Pancreas (tissue), 10 donors: ENCODE measurements at regions not wholly inside any gene's neighbourhood (a gene's known extent, or its start where the extent isn't known, plus 50 kb on each side); places are given as distances from the start of the nearest gene placed in this dataset.

Experiments used
- ATAC-seq, 4 donors: fragments of 200-7000 bp; cut with Tn5 transposase; one replicate each; pipeline versions ENCODE4 v1.8.0 to v1.9.1; 2020; ENCODE audit warnings: mild to moderate bottlenecking in 4 of 4, moderate library complexity in 4 of 4
- DNase-seq, 6 donors: peaks; one replicate each; pipeline ENCODE4 v3.0.0-alpha.2; 2020
- FAIRE-seq: peaks from 2 replicates; lab custom pipeline; 2012; peaks lifted over from hg19 to GRCh38; lab: Jason Lieb, UNC
- H3K27ac ChIP-seq, 4 donors: fragments of 200-600 bp; sonication (generic); 1 replicate in 3 of 4; 2 replicates in 1 of 4; pipeline versions ENCODE4 v1.5.0 to v1.8.0; 2020
- H3K27me3 ChIP-seq, 4 donors: fragments of 200-600 bp; one replicate each; pipeline ENCODE4 v1.8.0; 2021
- H3K36me3 ChIP-seq, 3 donors: fragments of 200-600 bp; sonication (generic) in 1 of 3; one replicate each; pipeline versions ENCODE4 v1.5.0 to v1.8.0; 2020 to 2021
- H3K4me1 ChIP-seq, 3 donors: fragments of 200-600 bp; one replicate each; pipeline ENCODE4 v1.8.0; 2021
- H3K4me3 ChIP-seq, 4 donors: fragments of 200-600 bp; sonication (generic) in 2 of 4; one replicate each; pipeline versions ENCODE4 v1.5.0 to v1.8.0; 2020 to 2021
- H3K9me3 ChIP-seq, 4 donors: fragments of 200-600 bp; one replicate each; pipeline ENCODE4 v1.8.0; 2021
- WGBS, 2 donors: extraction: QIAGEN DNeasy Blood & Tissue Kit; methylation state at CpG; one replicate each; pipeline ENCODE4 v1.1.7; 2013; 5-methylcytosine and 5-hydroxymethylcytosine counted together
- intact Hi-C, 3 donors: fragments of 100-400 bp; cut with DNase I; formaldehyde crosslinking; loops; one replicate each; pipeline versions ENCODE4 v1.11.1 to v1.14.2; 2022
- TF ChIP-seq, protein P1 (sequence below), 4 donors: fragments of 200-600 bp; sonication (generic) in 3 of 4; IDR thresholded peaks; one replicate each; pipeline versions ENCODE4 v1.5.0 to v1.8.0; 2021; ENCODE audit warnings: antibody characterized with exemption in 4 of 4
- donor health status: healthy with polysubstance abuse.
- donor health status: DM: no; HTN: no; CAD: no; lungs with moderate emphysema.
- donor health status: DM: no; HTN: no; CAD: no.
- donor health status: control.
- donor health status: control.
- donor health status: Bipolar disorder and iron deficiency.
- donor health status: DM: yes; HTN: yes; CAD: no.
- donor health status: DM: no; HTN: no; CAD: no.
- donor health status: DM: no; HTN: no; CAD: no.
- donor health status: DM: yes; HTN: yes; CAD: no.

DNA sequence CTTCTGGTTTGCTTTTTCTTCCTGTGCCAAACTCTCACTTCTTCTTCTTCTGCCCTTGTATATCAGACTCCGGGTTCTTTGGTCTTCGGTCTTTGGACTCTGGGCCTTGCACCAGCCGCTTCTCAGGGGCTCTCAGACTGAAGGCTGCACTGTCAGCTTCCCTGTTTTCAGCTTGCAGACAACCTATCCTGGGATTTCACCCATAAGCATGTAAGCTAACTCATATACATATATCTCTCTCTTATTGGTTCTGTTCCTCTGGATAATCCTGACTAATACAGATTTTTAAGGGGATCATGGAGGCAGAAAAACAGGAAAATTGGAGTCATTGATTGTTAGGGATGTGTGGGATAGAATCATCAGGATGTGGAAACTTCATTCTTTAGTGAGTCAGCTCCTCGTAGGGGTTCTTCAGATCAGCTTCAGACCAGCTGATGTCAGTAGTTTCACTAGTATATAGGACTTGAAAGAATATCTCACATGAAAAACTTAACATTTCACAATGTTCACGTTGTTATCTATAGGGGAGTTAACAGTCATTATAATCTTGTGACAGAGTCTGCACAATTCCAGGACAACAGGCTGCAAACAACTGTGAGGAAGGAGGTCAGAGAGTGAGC lies 102.9 kb downstream of the RASSF9 start:
- no peak for DNase-seq
- Histone ChIP-seq H3K36me3 (no peaks in the 10 kb centered on the region), H3K27me3 (no peaks in the 10 kb centered on the region), H3K27ac (no peak overlapping the region), H3K9me3 (no peaks in the 10 kb centered on the region), H3K4me3 (no peak overlapping the region), H3K4me1 (no peaks in the 10 kb centered on the region)
- intact Hi-C loops: no loop called here
- no peak for ATAC-seq
- FAIRE-seq: no peak
- WGBS, 2 donors: 69 to 77% methylated on average over 5 of the region's 5 CpGs
- TF ChIP-seq, protein P1, sequence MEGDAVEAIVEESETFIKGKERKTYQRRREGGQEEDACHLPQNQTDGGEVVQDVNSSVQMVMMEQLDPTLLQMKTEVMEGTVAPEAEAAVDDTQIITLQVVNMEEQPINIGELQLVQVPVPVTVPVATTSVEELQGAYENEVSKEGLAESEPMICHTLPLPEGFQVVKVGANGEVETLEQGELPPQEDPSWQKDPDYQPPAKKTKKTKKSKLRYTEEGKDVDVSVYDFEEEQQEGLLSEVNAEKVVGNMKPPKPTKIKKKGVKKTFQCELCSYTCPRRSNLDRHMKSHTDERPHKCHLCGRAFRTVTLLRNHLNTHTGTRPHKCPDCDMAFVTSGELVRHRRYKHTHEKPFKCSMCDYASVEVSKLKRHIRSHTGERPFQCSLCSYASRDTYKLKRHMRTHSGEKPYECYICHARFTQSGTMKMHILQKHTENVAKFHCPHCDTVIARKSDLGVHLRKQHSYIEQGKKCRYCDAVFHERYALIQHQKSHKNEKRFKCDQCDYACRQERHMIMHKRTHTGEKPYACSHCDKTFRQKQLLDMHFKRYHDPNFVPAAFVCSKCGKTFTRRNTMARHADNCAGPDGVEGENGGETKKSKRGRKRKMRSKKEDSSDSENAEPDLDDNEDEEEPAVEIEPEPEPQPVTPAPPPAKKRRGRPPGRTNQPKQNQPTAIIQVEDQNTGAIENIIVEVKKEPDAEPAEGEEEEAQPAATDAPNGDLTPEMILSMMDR (IDR thresholded peaks at IDR 0.05): no peak

DNA sequence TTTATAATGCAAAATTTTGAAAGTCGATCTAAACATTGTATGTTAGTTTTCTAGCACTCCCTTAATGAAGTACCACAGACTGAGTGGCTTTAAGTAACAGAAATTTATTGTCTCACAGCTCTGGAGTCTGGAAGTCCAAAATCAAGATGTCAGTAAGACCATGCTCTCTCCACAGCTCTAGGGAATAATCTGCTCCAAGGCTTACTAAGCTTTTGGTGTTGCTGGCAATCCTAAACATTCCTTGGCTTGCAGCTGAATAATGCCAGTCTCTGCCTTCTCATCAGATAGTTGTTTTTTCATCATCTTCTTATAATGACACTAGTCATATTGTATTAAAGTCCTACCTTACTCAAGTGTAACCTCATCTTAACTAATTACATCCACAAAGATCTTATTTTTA lies 102.2 kb downstream of the RASSF9 start:
- Histone ChIP-seq H3K4me1 (no peaks in the 10 kb centered on the region), H3K9me3 (no peaks in the 10 kb centered on the region), H3K27ac (no peak overlapping the region), H3K4me3 (no peak overlapping the region), H3K27me3 (no peaks in the 10 kb centered on the region), H3K36me3 (no peaks in the 10 kb centered on the region)
- WGBS, 2 donors: 84 to 97% methylated on average over 1 of the region's 1 CpG
- DNase-seq (no peak), ATAC-seq (no peak), FAIRE-seq (no peak)
- TF ChIP-seq, protein P1 (IDR thresholded peaks at IDR 0.05): no peak
- intact Hi-C loops: no loop called here

DNA sequence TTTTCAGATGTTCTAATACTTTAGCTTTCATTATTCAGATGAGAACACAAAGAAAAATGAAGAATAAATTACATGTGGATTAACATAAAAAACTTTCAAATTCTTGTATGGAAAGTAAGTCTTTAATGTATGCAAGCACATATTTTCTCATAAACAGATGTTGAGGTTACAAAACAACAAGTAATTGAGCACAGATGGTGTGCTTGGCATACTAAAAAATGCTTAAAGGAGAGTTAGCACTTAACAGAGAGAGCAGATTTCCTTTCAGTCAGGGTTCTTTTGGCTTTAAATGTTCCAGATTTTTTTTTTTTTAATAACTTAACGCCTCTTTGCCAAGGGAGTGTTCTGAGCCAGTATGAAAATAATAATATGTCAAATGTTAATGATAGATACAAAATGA lies 96.0 kb downstream of the RASSF9 start:
- ATAC-seq (no peak), FAIRE-seq (no peak), DNase-seq (no peak)
- Histone ChIP-seq H3K4me1 (no peaks in the 10 kb centered on the region), H3K27me3 (no peaks in the 10 kb centered on the region), H3K9me3 (no peaks in the 10 kb centered on the region), H3K27ac (no peak overlapping the region), H3K36me3 (no peaks in the 10 kb centered on the region), H3K4me3 (no peak overlapping the region)
- intact Hi-C loops: no loop called here
- TF ChIP-seq, protein P1 (IDR thresholded peaks at IDR 0.05): no peak
- 28 to 38% methylated on average over 1 of the region's 1 CpG for WGBS, 2 donors

- intact Hi-C loops: no loop called here
- Histone ChIP-seq H3K36me3 (no peaks in the 10 kb centered on the region), H3K4me3 (no peak overlapping the region), H3K4me1 (no peaks in the 10 kb centered on the region), H3K9me3 (no peaks in the 10 kb centered on the region), H3K27me3 (no peaks in the 10 kb centered on the region), H3K27ac (no peak overlapping the region)
- no peak for FAIRE-seq
- TF ChIP-seq, protein P1 (IDR thresholded peaks at IDR 0.05): no peak
- no peak for DNase-seq
- ATAC-seq: no peak
These were observed 95.2 kb downstream of the RASSF9 start for GRCh38 chr12:85741046-85741445.

DNA sequence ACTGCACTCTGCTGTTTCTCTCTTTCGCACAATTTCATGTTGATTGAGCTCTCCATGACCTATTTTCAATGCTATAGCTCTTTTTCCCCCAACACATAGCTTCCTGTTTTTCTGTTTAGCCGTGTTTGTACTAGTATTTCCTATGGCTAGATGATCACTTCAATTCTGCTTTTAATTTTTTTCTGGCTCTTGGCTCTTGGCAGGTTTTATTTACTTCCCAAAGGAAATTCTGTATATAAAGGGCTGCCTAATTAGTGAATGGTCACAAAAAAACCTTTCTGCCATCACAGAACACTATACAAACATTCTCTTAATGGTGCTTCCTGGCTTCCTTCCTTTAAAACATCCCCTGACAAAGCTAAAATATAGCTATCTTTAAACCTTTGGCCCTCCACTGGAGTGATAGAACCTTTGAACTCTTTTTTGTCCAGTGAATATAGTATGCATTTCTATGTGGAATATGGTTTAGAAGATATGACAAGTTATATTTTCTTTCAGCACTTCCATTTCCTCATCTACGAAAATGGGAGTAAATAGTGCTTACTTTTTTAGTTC lies 88.2 kb downstream of the RASSF9 start:
- TF ChIP-seq, protein P1 (IDR thresholded peaks at IDR 0.05): no peak
- no peak overlapping the region for H3K4me3 ChIP-seq
- no peaks in the 10 kb centered on the region for H3K9me3 ChIP-seq
- FAIRE-seq: no peak
- H3K27me3 ChIP-seq: no peaks in the 10 kb centered on the region
- H3K27ac ChIP-seq: no peak overlapping the region
- peaks cover 0 to 4% (median 0%) of the 10 kb centered on the region in 3 donors for H3K4me1 ChIP-seq
- intact Hi-C loops: no loop called here
- 26 to 38% methylated on average over 3 of the region's 3 CpGs for WGBS, 2 donors
- no peaks in the 10 kb centered on the region for H3K36me3 ChIP-seq
- no peak for ATAC-seq
- DNase-seq: no peak
